ENCODE measurements at regions not wholly inside any gene's neighbourhood (a gene's known extent, or its start where the extent isn't known, plus 50 kb on each side); places are given as distances from the start of the nearest gene placed in this dataset.

GRCh38 chr7:88590963-88591362 lies 168.5 kb upstream of the ZNF804B start:
- no peak for TF ChIP-seq MAX (IDR thresholded peaks at IDR 0.05)
- no peak for TF ChIP-seq TEAD4 (IDR thresholded peaks at IDR 0.05)
- no peak for TF ChIP-seq EP300 (IDR thresholded peaks at IDR 0.05; ENCODE audit: borderline replicate concordance)
- no peak for TF ChIP-seq TCF12 (IDR thresholded peaks at IDR 0.05; ENCODE audit: low read depth)

- TF ChIP-seq TEAD4 (IDR thresholded peaks at IDR 0.05) (no peak), USF1 (IDR thresholded peaks at IDR 0.05) (no peak), CREB1 (IDR thresholded peaks at IDR 0.05; ENCODE audit: low read depth) (no peak), EGR1 (IDR thresholded peaks at IDR 0.05) (no peak)
Observed at GRCh38 chr7:88589927-88590326, 169.6 kb upstream of the ZNF804B start.

- TF ChIP-seq TEAD4 (IDR thresholded peaks at IDR 0.05) (no peak), RAD21 (IDR thresholded peaks at IDR 0.05; ENCODE audit: low read depth) (no peak), TAF1 (IDR thresholded peaks at IDR 0.05; ENCODE audit: low read depth) (no peak), CEBPB (IDR thresholded peaks at IDR 0.05) (no peak), FOXM1 (IDR thresholded peaks at IDR 0.05; ENCODE audit: borderline replicate concordance, low read depth) (no peak), USF1 (IDR thresholded peaks at IDR 0.05) (no peak), NFIC (IDR thresholded peaks at IDR 0.05) (no peak), TCF12 (IDR thresholded peaks at IDR 0.05; ENCODE audit: low read depth) (no peak), YY1 (IDR thresholded peaks at IDR 0.05; ENCODE audit: low read depth) (no peak), ZBTB7A (IDR thresholded peaks at IDR 0.05; ENCODE audit: low read depth) (no peak), CREB1 (IDR thresholded peaks at IDR 0.05; ENCODE audit: low read depth) (no peak), EGR1 (IDR thresholded peaks at IDR 0.05) (no peak), EP300 (IDR thresholded peaks at IDR 0.05; ENCODE audit: borderline replicate concordance) (no peak)
Observed at GRCh38 chr7:88586890-88587289, 172.6 kb upstream of the ZNF804B start.

- no peak for TF ChIP-seq RAD21 (IDR thresholded peaks at IDR 0.05; ENCODE audit: low read depth)
Observed at GRCh38 chr7:88586219-88586618, 173.3 kb upstream of the ZNF804B start.

GRCh38 chr7:88576720-88577119 lies 182.8 kb upstream of the ZNF804B start:
- TF ChIP-seq TAF1 (IDR thresholded peaks at IDR 0.05; ENCODE audit: low read depth) (no peak), RAD21 (IDR thresholded peaks at IDR 0.05; ENCODE audit: low read depth) (no peak), REST (IDR thresholded peaks at IDR 0.05; ENCODE audit: low read depth) (no peak), EGR1 (IDR thresholded peaks at IDR 0.05) (no peak), YY1 (IDR thresholded peaks at IDR 0.05; ENCODE audit: low read depth) (no peak), FOXM1 (IDR thresholded peaks at IDR 0.05; ENCODE audit: borderline replicate concordance, low read depth) (no peak), USF1 (IDR thresholded peaks at IDR 0.05) (no peak), TEAD4 (IDR thresholded peaks at IDR 0.05) (no peak), ZBTB7A (IDR thresholded peaks at IDR 0.05; ENCODE audit: low read depth) (no peak), CREB1 (IDR thresholded peaks at IDR 0.05; ENCODE audit: low read depth) (no peak)

GRCh38 chr7:88566162-88566729 lies 193.3 kb upstream of the ZNF804B start:
- TF ChIP-seq NFIC (IDR thresholded peaks at IDR 0.05) (no peak), USF1 (IDR thresholded peaks at IDR 0.05) (no peak), MAX (IDR thresholded peaks at IDR 0.05) (no peak), YY1 (IDR thresholded peaks at IDR 0.05; ENCODE audit: low read depth) (no peak), CREB1 (IDR thresholded peaks at IDR 0.05; ENCODE audit: low read depth) (no peak), TCF12 (IDR thresholded peaks at IDR 0.05; ENCODE audit: low read depth) (no peak), EP300 (IDR thresholded peaks at IDR 0.05; ENCODE audit: borderline replicate concordance) (no peak), TEAD4 (IDR thresholded peaks at IDR 0.05) (no peak), CEBPB (IDR thresholded peaks at IDR 0.05) (no peak), ZBTB7A (IDR thresholded peaks at IDR 0.05; ENCODE audit: low read depth) (no peak), TAF1 (IDR thresholded peaks at IDR 0.05; ENCODE audit: low read depth) (no peak), REST (IDR thresholded peaks at IDR 0.05; ENCODE audit: low read depth) (no peak), FOXM1 (IDR thresholded peaks at IDR 0.05; ENCODE audit: borderline replicate concordance, low read depth) (no peak), EGR1 (IDR thresholded peaks at IDR 0.05) (no peak), RAD21 (IDR thresholded peaks at IDR 0.05; ENCODE audit: low read depth) (no peak)
